ENCODE measurements at regions not wholly inside any gene's neighbourhood (a gene's known extent, or its start where the extent isn't known, plus 50 kb on each side); places are given as distances from the start of the nearest gene placed in this dataset.
"Not testable (repeated sequence)": the region's sequence is repeated elsewhere in the genome, so short reads cannot be mapped to it uniquely, and the experiment has no call there.

GRCh38 chr16:29258946-29259634, 147.4 kb downstream of the NPIPB11 start:
- TF ChIP-seq POLR2AphosphoS5 (IDR thresholded peaks at IDR 0.05; ENCODE audit: borderline replicate concordance, low read depth, low read length); EZH2 (IDR thresholded peaks at IDR 0.05): not testable (repeated sequence)
